ENCODE measurements at regions not wholly inside any gene's neighbourhood (a gene's known extent, or its start where the extent isn't known, plus 50 kb on each side); places are given as distances from the start of the nearest gene placed in this dataset.
"Not testable (repeated sequence)": the region's sequence is repeated elsewhere in the genome, so short reads cannot be mapped to it uniquely, and the experiment has no call there.

- no peak for DNase-seq (ENCODE audit: low spot score)
Observed at GRCh38 chr1:65020774-65021173, 54.4 kb upstream of the JAK1 start.

GRCh38 chr1:65021795-65022194 lies 55.4 kb upstream of the JAK1 start:
- DNase-seq (ENCODE audit: low spot score), result no peak

- no peak for DNase-seq (ENCODE audit: low spot score)
Observed at GRCh38 chr1:65022216-65022615, 55.9 kb upstream of the JAK1 start.

- DNase-seq (ENCODE audit: low spot score), result no peak
Observed at GRCh38 chr1:65025794-65026193, 59.4 kb upstream of the JAK1 start.

GRCh38 chr1:65026235-65026634 lies 59.9 kb upstream of the JAK1 start:
- no peak for DNase-seq (ENCODE audit: low spot score)

GRCh38 chr1:65027666-65028358 lies 61.5 kb upstream of the JAK1 start:
- DNase-seq (ENCODE audit: low spot score), result no peak

GRCh38 chr1:65029434-65029833 lies 63.1 kb upstream of the JAK1 start:
- DNase-seq (ENCODE audit: low spot score), result not testable (repeated sequence)

GRCh38 chr1:65034879-65035278 lies 68.5 kb upstream of the JAK1 start:
- DNase-seq (ENCODE audit: low spot score), result not testable (repeated sequence)

GRCh38 chr1:65036570-65037051 lies 70.3 kb upstream of the JAK1 start:
- no peak for DNase-seq (ENCODE audit: low spot score)

- no peak for DNase-seq (ENCODE audit: low spot score)
Observed at GRCh38 chr1:65039066-65039465, 72.7 kb upstream of the JAK1 start.

- no peak for DNase-seq (ENCODE audit: low spot score)
Observed at GRCh38 chr1:65039508-65039907, 73.2 kb upstream of the JAK1 start.

- no peak for DNase-seq (ENCODE audit: low spot score)
Observed at GRCh38 chr1:65042467-65042866, 76.1 kb upstream of the JAK1 start.

GRCh38 chr1:65044411-65044810 lies 78.1 kb upstream of the JAK1 start:
- no peak for DNase-seq (ENCODE audit: low spot score)

GRCh38 chr1:65045022-65045817 lies 78.9 kb upstream of the JAK1 start:
- DNase-seq (ENCODE audit: low spot score), result no peak

- DNase-seq (ENCODE audit: low spot score), result no peak
Observed at GRCh38 chr1:65048335-65048734, 82.0 kb upstream of the JAK1 start.

GRCh38 chr1:65049941-65050713 lies 83.8 kb upstream of the JAK1 start:
- DNase-seq (ENCODE audit: low spot score), result no peak

GRCh38 chr1:65050735-65051134 lies 84.4 kb upstream of the JAK1 start:
- DNase-seq (ENCODE audit: low spot score), result no peak

GRCh38 chr1:65054481-65054880 lies 88.1 kb upstream of the JAK1 start:
- DNase-seq (ENCODE audit: low spot score), result no peak

- no peak for DNase-seq (ENCODE audit: low spot score)
Observed at GRCh38 chr1:65055747-65056146, 89.4 kb upstream of the JAK1 start.

- no peak for DNase-seq (ENCODE audit: low spot score)
Observed at GRCh38 chr1:65056234-65056633, 89.9 kb upstream of the JAK1 start.

- DNase-seq (ENCODE audit: low spot score), result no peak
Observed at GRCh38 chr1:65056866-65057265, 90.5 kb upstream of the JAK1 start.

GRCh38 chr1:65059930-65060538 lies 88.0 kb upstream of the AK4 start:
- DNase-seq (ENCODE audit: low spot score), result no peak

Data from kidney capillary endothelial cell (primary cell).